GM11168 (cell line): ENCODE measurements at regions not wholly inside any gene's neighbourhood (a gene's known extent, or its start where the extent isn't known, plus 50 kb on each side); places are given as distances from the start of the nearest gene placed in this dataset.

Experiments used
- in situ Hi-C: fragments of 300-500 bp; cut with MboI; formaldehyde crosslinking; loops from one replicate; pipeline ENCODE4 v1.12.0; 2022; ENCODE audit warnings: low sequenced_read_pairs; ENCODE audit not compliant: unreplicated experiment

DNA sequence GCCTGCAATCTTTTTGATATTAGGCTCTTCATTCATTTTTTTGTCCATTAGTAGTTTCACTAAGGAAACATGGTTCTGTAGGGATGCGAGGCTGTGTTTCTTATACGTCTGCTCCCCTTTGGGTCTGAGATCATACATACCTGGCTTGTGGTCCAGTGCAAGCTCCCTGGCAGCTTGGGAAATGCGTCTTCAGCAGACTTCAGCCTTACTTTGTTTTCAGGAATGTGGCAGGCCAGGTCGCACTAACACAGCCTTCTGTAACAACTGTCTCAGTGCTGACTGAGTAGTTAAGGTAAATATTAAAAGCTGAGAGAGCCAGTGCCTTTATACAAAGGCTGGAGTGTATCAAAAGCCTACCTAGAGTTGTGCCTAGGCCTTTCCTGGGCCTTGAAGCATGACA, 970.5 kb upstream of the EEF2KMT start:
- in situ Hi-C loops, result no loop called here

GRCh38 chr16:6066652-6067051, 969.1 kb upstream of the EEF2KMT start:
- in situ Hi-C loops, result no loop called here

DNA sequence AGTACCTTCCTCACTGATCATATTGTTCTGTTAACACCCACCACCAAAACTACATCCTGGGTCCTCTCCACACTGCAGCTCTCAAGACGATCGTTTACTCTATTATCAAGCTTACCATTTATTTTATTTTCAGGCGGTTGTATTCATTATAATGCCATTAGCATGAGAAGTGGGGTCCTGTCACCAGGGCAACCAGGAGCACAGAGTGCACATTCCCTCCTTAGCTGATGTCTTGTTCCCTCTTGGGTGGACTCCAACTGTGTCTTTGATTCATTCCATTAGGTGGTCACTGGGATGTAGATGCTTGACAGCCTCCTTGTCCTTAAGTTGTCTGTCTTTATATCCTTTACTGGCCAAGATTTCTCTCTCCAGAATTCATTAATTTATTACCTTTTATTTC, 965.9 kb upstream of the EEF2KMT start:
- in situ Hi-C loops, result no loop called here

DNA sequence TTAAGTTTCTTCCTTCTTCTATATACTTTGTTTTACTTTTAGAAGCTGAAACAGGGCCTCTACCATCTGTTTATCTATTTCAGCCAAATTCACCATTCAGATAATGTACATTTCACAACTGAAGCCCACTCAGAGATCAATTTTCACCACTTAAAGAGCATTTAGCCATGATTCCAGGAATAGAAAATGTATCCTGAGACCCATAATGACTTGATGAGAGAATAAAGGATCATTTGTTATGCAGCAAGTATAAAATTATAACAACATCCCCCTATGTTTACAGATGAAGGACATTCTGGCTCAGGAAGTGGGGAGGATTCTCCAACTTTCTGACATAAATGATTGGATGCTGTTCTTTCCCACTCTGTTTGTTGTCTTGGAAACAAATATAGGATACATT, 962.1 kb upstream of the EEF2KMT start:
- in situ Hi-C loops, result no loop called here

GRCh38 chr16:6057821-6058220, 960.2 kb upstream of the EEF2KMT start:
- in situ Hi-C loops, result no loop called here

DNA sequence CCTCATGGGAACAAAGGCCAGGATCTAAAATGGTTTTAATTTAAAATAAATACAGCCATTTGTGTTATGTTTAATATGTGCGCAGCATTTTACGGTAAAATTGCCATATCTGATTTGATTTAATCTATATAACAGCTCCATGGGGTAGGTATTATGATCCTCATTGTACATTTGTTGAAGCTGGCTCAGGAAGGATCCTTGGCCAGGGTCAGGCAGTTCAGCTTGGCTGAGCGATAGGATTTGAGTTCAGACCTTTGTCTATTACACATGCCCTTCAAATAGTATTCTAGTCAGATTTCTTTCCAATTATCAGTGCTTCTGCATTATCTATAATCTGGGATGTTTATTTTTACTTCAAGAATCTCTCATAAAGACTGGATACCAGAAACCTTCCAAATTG, 950.4 kb upstream of the EEF2KMT start:
- in situ Hi-C loops, result no loop called here

- in situ Hi-C loops, result no loop called here
These were observed 949.7 kb upstream of the EEF2KMT start for GRCh38 chr16:6047325-6047724.

DNA sequence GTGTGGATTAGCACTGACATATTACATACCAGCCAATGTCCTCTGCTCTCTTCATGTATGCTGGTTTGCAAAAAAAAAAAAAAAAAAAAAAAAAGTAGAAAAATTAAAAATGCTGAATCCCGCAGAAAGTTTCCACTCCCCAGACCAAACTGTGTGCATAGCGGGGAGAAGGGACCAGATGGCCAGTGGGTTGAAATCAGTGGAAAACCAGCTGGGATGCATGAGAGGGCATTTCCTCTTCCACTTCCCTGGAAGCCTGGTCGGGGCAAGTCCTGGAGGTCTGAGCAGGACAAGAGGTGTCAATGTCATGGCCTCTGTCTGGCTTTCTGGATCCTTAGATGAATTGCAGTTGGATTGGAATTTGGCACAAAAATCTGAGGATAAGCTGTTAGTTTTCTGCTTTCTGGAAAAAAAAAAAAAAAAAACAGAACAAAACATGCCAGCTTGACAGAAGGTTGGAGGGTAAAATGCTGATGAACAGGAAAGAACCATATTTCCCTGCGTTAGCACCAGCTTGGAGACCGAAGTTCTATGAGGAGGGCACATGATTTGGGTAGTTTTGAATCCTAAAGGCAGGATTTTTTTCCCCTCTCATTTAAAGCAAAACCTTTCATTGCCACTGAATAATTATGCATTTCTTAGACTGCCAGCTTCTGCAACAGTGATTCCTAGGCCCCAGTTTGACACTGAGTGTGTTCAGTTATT, 941.5 kb upstream of the EEF2KMT start:
- in situ Hi-C loops, result no loop called here

GRCh38 chr16:6035161-6035560, 937.6 kb upstream of the EEF2KMT start:
- in situ Hi-C loops, result no loop called here

- in situ Hi-C loops, result no loop called here
These were observed 936.9 kb upstream of the EEF2KMT start for GRCh38 chr16:6034511-6034910.

DNA sequence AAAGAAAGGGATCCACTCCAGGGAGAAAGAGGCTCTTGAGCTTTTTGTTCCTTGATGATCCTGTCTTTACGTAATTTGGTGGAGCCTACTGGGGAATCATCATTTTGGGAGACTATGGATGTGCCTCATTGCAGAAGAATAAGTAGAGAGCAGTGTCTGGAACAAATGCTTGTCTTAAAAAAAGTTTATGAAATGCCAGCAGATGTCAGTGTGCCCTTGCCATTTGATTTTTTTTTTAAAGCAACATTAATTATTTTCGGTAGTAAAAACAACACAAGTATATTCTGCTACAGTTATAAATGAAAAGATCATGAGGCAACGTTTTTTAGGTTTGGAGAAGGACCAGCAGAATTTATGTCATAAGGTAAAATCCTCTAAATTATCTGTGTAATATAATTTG, 934.8 kb upstream of the EEF2KMT start:
- in situ Hi-C loops, result no loop called here

DNA sequence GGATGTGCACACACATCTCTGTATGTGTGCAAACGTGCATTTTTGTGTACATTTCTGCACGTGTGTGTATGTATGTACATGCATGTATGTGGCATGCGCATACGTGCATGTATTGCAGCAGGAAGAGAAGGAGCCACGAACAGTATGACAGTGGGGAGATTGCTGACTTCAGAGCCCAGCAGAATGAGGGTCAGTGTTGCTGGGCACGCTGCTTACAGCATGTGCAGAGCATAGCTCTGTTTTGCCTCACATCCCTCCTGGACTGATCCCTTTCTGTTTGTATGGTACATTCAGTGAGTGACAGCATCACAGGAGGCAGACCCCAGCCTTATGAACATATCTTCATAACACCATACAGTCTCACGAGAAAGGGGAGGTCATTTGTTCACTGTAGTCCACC, 934.0 kb upstream of the EEF2KMT start:
- in situ Hi-C loops, result no loop called here

- in situ Hi-C loops, result no loop called here
These were observed 933.5 kb upstream of the EEF2KMT start for GRCh38 chr16:6031102-6031501.

DNA sequence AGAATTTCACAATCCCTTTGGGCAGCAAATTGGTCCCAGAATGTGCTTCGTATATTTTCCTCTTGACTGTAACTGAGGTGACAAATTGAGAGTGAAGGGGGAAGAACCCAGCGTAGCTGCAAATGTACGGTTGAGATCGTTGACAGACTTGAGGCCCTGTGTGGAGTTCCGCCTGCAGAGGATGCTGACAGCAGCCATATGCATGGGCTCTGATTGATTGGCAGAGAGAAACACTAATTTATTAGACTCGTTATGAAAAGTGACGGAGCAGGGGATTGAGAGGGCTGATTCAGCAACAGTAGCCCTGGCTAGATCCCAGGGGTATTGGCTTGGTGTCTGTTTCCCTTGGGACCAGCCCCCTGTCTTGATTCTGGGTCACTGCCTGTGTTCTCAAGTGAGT, 930.1 kb upstream of the EEF2KMT start:
- in situ Hi-C loops, result no loop called here

GRCh38 chr16:6023449-6023848, 925.9 kb upstream of the EEF2KMT start:
- in situ Hi-C loops, result no loop called here

- in situ Hi-C loops, result no loop called here
These were observed 923.8 kb upstream of the EEF2KMT start for GRCh38 chr16:6021276-6021943.

DNA sequence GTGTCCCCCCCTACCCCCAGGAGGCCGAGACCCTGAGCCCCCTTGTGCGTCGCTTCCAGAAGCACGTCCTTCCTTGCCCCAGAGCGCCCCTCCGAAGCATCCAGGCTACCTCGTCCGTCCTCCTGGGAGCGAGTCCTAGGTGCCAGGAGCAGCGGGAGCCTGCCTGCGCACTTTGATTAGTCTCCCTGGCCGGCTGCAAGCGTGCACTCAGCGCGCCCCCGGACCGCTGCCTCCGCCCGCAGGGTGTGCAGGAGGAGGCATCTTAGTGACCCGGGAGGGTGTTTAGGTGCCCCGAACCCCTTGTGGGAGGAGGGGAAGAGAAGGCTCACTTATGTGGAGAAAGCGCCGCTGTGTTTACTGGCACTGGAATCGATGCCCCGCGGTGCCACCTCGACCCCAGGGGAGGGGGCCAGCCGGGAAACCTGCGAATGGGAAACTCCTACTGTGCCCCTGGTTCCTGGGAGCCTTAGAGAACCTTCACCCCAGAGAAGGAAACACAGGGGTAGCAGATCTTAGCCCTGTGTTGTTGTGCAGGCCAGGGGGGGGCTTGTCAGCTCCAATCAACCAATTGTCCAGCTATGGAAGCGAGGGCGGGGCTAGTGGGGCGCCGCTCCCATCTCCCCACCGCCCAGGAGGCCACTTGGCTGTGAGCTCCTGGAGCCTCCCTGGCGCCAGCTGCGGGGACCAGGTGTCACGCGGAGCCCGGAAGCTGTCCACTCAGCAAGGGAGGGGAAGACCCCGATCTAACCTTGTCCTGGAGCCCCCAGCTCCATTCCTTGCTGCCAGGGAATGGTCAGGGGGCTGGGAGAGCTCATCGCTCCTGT, 922.8 kb upstream of the EEF2KMT start:
- in situ Hi-C loops, result no loop called here

- in situ Hi-C loops, result no loop called here
These were observed 921.9 kb upstream of the EEF2KMT start for GRCh38 chr16:6019490-6019991.

GRCh38 chr16:6018848-6019489, 921.4 kb upstream of the EEF2KMT start:
- in situ Hi-C loops, result no loop called here

DNA sequence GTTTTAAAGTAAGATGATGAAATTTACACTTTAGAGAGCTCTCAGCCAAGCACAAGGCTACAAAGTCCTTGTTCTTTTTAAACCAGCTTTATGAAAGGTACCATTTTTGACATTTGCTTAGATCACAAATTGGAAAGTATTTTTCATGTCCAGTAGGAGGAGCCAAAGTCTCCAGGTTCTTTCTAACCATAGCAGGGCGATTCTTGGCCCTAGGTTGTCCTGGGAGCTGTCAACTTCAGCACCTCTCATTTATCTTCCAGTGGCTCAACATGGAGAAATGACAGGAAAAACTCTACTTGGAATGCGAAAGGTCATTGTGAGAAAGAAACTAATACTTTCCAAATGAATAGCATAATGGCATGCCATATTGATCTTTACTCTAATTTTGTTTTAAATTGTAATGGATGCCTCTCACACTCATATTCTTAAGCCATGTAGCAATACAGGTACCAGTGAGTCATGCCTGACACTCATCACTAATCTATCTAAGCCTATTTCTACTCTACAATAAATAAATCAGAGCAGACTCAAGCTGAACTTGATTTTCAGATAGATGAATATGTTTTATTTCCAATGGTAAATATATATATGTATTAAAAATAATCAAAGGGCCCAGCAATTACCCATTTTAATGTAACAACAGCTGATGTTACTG, 919.1 kb upstream of the EEF2KMT start:
- in situ Hi-C loops, result no loop called here
